HepG2 (cell line): ENCODE measurements at regions not wholly inside any gene's neighbourhood (a gene's known extent, or its start where the extent isn't known, plus 50 kb on each side); places are given as distances from the start of the nearest gene placed in this dataset.

Experiments used
- ATF3 ChIP-seq: sonication (generic); formaldehyde crosslinking; IDR thresholded peaks from 2 replicates; pipeline ENCODE4 v1.4.0; 2020; ENCODE audit warnings: missing genetic modification reagents
- CTCF ChIP-seq: sonication (generic); formaldehyde crosslinking; IDR thresholded peaks from 2 replicates; pipeline ENCODE4 v1.5.0; 2020; ENCODE audit warnings: mild to moderate bottlenecking, missing genetic modification reagents, moderate library complexity
- ELF1 ChIP-seq: sonication (generic); formaldehyde crosslinking; IDR thresholded peaks from 2 replicates; pipeline ENCODE4 v1.4.0; 2020; ENCODE audit warnings: missing genetic modification reagents
- KDM1A ChIP-seq: IDR thresholded peaks from 2 replicates; pipeline ENCODE4 v1.6.1; 2016; ENCODE audit warnings: missing compliant biosample characterization
- MZF1 ChIP-seq: sonication (generic); formaldehyde crosslinking; IDR thresholded peaks from 2 replicates; pipeline ENCODE4 v1.8.1; 2023; ENCODE audit warnings: mild to moderate bottlenecking, missing genetic modification reagents, borderline replicate concordance
- POLR2A ChIP-seq, 2 experiments: IDR thresholded peaks; 2 replicates each; pipeline ENCODE4 v1.6.1; 2011; ENCODE audit warnings: low read depth in 2 of 2, low read length in 2 of 2, mild to moderate bottlenecking in 1 of 2, moderate library complexity in 1 of 2; ENCODE audit not compliant: insufficient read depth in 1 of 2
- SOX13 ChIP-seq, 3 experiments: fragments of 450-650 bp in 1 of 3; sonication (generic) in 1 of 3; formaldehyde crosslinking in 1 of 3; IDR thresholded peaks in 2 of 3; conservative IDR thresholded peaks in 1 of 3; 2 replicates each; pipeline versions ENCODE4 v1.5.0 to v1.6.1; 2016 to 2020; ENCODE audit warnings: antibody characterized with exemption in 1 of 3, mild to moderate bottlenecking in 1 of 3, missing compliant biosample characterization in 1 of 3, missing genetic modification reagents in 1 of 3, moderate library complexity in 1 of 3
- TAF1 ChIP-seq: sonication (generic); formaldehyde crosslinking; IDR thresholded peaks from 2 replicates; pipeline ENCODE4 v1.4.0; 2020; ENCODE audit warnings: missing genetic modification reagents
- ZNF282 ChIP-seq: fragments of 450-650 bp; IDR thresholded peaks from 2 replicates; pipeline ENCODE4 v1.6.1; 2018; ENCODE audit not compliant: partially characterized antibody
- ZNF644 ChIP-seq: IDR thresholded peaks from 2 replicates; pipeline ENCODE4 v1.6.1; 2016; ENCODE audit warnings: low read depth

GRCh38 chr10:54962134-54962900 lies 161.3 kb upstream of the PCDH15 start:
- TF ChIP-seq ATF3 (CRISPR knock-in tag) (no peak), TAF1 (CRISPR knock-in tag) (no peak), SOX13 (IDR thresholded peaks at IDR 0.05) (no peak), SOX13 (CRISPR knock-in tag; conservative IDR thresholded peaks at IDR 0.05 in 1 of 2, IDR thresholded peaks at IDR 0.05 in 1 of 2) (no peak), ZNF644 (no peak), CTCF (CRISPR knock-in tag) (no peak), POLR2A (IDR thresholded peaks at IDR 0.05; ENCODE audit: insufficient read depth in 1 of 2, low read depth in 2 of 2, low read length in 2 of 2) (no peak), ELF1 (CRISPR knock-in tag) (no peak), MZF1 (CRISPR knock-in tag) (no peak), KDM1A (CRISPR knock-in tag) (no peak), ZNF282 (no peak)
